GM12878 (cell line): ENCODE measurements at regions not wholly inside any gene's neighbourhood (a gene's known extent, or its start where the extent isn't known, plus 50 kb on each side); places are given as distances from the start of the nearest gene placed in this dataset.

Experiments used
- ATAC-seq: fragments of 200-7000 bp; cut with Tn5 transposase; 3 replicates; pipeline ENCODE4 v1.9.1; 2020; ENCODE audit warnings: mild to moderate bottlenecking, moderate library complexity
- BruUV-seq: library from RNA; stranded (reverse); fragments of 400-500 nt; replicated peaks from 2 replicates; lab custom pipeline; 2021; lab: Mats Ljungman, UMichigan
- CTCF ChIA-PET: fragments of 300-600 bp; sonication (Branson Sonifier 250); formaldehyde crosslinking; extraction: SDS; loops from one replicate; lab custom pipeline; 2021; ENCODE audit warnings: inconsistent platforms; lab: Yijun Ruan, JAX
- POLR2A ChIA-PET: fragments of 350-600 bp; formaldehyde crosslinking; extraction: SDS; loops from one replicate; lab custom pipeline; 2021; ENCODE audit warnings: inconsistent platforms; lab: Charles Lee
- RAD21 ChIA-PET: fragments of 300-600 bp; sonication (Branson Sonifier 250); formaldehyde crosslinking; loops from one replicate; lab custom pipeline; 2023; ENCODE audit warnings: antibody characterized with exemption; ENCODE audit not compliant: unreplicated experiment; lab: Charles Lee
- SMC1A ChIA-PET: fragments of 300-600 bp; sonication (Branson Sonifier 250); formaldehyde crosslinking; loops from one replicate; lab custom pipeline; 2023; ENCODE audit not compliant: unreplicated experiment, uncharacterized antibody; lab: Charles Lee
- DNase-seq: peaks from one replicate; pipeline ENCODE4 v3.0.0-alpha.2; 2011; ENCODE audit warnings: low read depth, low spot score
- FAIRE-seq: peaks from 3 replicates; lab custom pipeline; 2011; peaks lifted over from hg19 to GRCh38; lab: Jason Lieb, UNC
- H2AFZ ChIP-seq: 2 replicates; pipeline ENCODE4 v1.6.0; 2011; ENCODE audit warnings: low read depth, low read length, control low read depth; ENCODE audit not compliant: control insufficient read depth
- H3K27ac ChIP-seq: 2 replicates; pipeline ENCODE4 v1.5.1; 2011; ENCODE audit warnings: control low read depth; ENCODE audit not compliant: control insufficient read depth, insufficient read depth
- H3K27me3 ChIP-seq, 2 experiments: replicated peaks in 1 of 2; 2 replicates each; pipeline versions ENCODE4 v1.6.0 to v1.6.1; 2011; ENCODE audit warnings: low read length in 1 of 2; ENCODE audit not compliant: control insufficient read depth in 2 of 2, insufficient read depth in 2 of 2
- H3K36me3 ChIP-seq, 2 experiments: 2 replicates each; pipeline ENCODE4 v1.5.1; 2011; ENCODE audit warnings: low read length in 1 of 2; ENCODE audit not compliant: control insufficient read depth in 2 of 2, insufficient read depth in 2 of 2
- H3K4me1 ChIP-seq: 2 replicates; pipeline ENCODE4 v1.6.1; 2011; ENCODE audit warnings: mild to moderate bottlenecking, low read length, moderate library complexity, mixed read lengths; ENCODE audit not compliant: control insufficient read depth, insufficient read depth
- H3K4me2 ChIP-seq: 2 replicates; pipeline ENCODE4 v1.6.0; 2011; ENCODE audit warnings: control low read depth; ENCODE audit not compliant: control insufficient read depth, insufficient read depth
- H3K4me3 ChIP-seq: fragments of 200-600 bp; sonication (generic); 2 replicates; pipeline ENCODE4 v1.5.1; 2016
- H3K79me2 ChIP-seq: 2 replicates; pipeline ENCODE4 v1.6.0; 2011; ENCODE audit warnings: low read length; ENCODE audit not compliant: control insufficient read depth, insufficient read depth
- H3K9ac ChIP-seq: 2 replicates; pipeline ENCODE4 v1.8.0; 2011; ENCODE audit warnings: low read length, control low read depth, mixed read lengths; ENCODE audit not compliant: control insufficient read depth, insufficient read depth
- H3K9me3 ChIP-seq: replicated peaks from 3 replicates; pipeline ENCODE4 v1.5.1; 2011; ENCODE audit warnings: mild to moderate bottlenecking, low read length; ENCODE audit not compliant: control insufficient read depth, insufficient read depth
- H4K20me1 ChIP-seq: 2 replicates; pipeline ENCODE4 v1.6.0; 2011; ENCODE audit not compliant: control insufficient read depth, insufficient read depth
- BHLHE40 ChIP-seq, 2 experiments: fragments of 450-650 bp in 1 of 2; IDR thresholded peaks; 2 replicates each; pipeline ENCODE4 v1.6.1; 2011 to 2017; ENCODE audit warnings: low read depth in 2 of 2, borderline replicate concordance in 1 of 2, improper control_type of control experiment in 1 of 2, low read length in 1 of 2, mild to moderate bottlenecking in 1 of 2
- BRCA1 ChIP-seq: IDR thresholded peaks from 2 replicates; pipeline ENCODE4 v1.6.1; 2011; ENCODE audit warnings: low read depth, low read length, improper control_type of control experiment
- DPF2 ChIP-seq: fragments of 450-650 bp; IDR thresholded peaks from 2 replicates; pipeline ENCODE4 v1.6.1; 2017; ENCODE audit warnings: mild to moderate bottlenecking
- GABPA ChIP-seq: IDR thresholded peaks from 2 replicates; pipeline ENCODE4 v1.6.1; 2014; ENCODE audit warnings: antibody characterized with exemption, low read depth, mild to moderate bottlenecking, inconsistent platforms
- IKZF1 ChIP-seq: fragments of 450-650 bp; conservative IDR thresholded peaks from 2 replicates; pipeline ENCODE4 v1.6.1; 2017; ENCODE audit warnings: antibody characterized with exemption, mild to moderate bottlenecking
- IKZF2 ChIP-seq, 2 experiments: fragments of 450-650 bp; IDR thresholded peaks; 2 replicates each; pipeline ENCODE4 v1.6.1; 2017; ENCODE audit warnings: mild to moderate bottlenecking in 2 of 2, moderate library complexity in 2 of 2
- LARP7 ChIP-seq: fragments of 450-650 bp; IDR thresholded peaks from 2 replicates; pipeline ENCODE4 v1.6.1; 2017; ENCODE audit warnings: mild to moderate bottlenecking
- MYC ChIP-seq: IDR thresholded peaks from 2 replicates; pipeline ENCODE4 v1.6.1; 2011; ENCODE audit warnings: mild to moderate bottlenecking, low read length, moderate library complexity, inconsistent platforms; ENCODE audit not compliant: insufficient read depth, insufficient replicate concordance, insufficient read length, severe bottlenecking
- RCOR1 ChIP-seq: conservative IDR thresholded peaks from 2 replicates; pipeline ENCODE4 v1.6.1; 2012; ENCODE audit warnings: low read depth, low read length, improper control_type of control experiment
- SREBF1 ChIP-seq: IDR thresholded peaks from 2 replicates; pipeline ENCODE4 v1.6.1; 2012; ENCODE audit warnings: mild to moderate bottlenecking, low read length
- ZNF384 ChIP-seq: IDR thresholded peaks from 2 replicates; pipeline ENCODE4 v1.6.1; 2012; ENCODE audit warnings: low read depth, mild to moderate bottlenecking, low read length, improper control_type of control experiment, borderline replicate concordance
- WGBS: methylation state at CpG from one replicate; pipeline ENCODE4 v1.1.6; 2016; ENCODE audit warnings: low lambda C conversion rate; ENCODE audit not compliant: insufficient replicate concordance, insufficient coverage; ENCODE audit errors: missing lambda C conversion rate; 5-methylcytosine and 5-hydroxymethylcytosine counted together
- in situ Hi-C: fragments of 300-500 bp; cut with MboI; formaldehyde crosslinking; loops from 9 replicates; pipeline ENCODE4 v1.14.3; 2018; ENCODE audit warnings: mixed read lengths
- intact Hi-C: fragments of 100-400 bp; cut with micrococcal nuclease; formaldehyde crosslinking; loops from one replicate; pipeline ENCODE4 v1.14.2; 2022; ENCODE audit not compliant: unreplicated experiment

DNA sequence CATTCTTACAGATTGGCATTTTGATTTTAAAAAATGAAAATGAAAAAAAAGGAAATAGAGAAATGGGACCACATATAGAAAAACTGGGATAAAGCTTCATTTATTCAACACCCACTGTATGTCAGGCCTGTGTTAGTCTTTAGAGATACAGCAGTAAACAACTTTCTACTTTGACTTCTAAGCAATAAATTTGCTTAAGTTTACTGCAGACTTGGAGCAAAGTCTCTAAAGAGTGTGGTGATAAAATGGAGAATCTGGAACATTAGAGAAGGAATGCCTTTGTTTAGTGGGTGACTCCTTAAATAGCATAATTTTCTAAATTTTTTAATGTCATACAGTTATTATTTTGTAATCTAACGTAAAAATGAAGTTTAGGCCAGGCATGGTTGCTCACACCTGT, 80.7 kb upstream of the CNKSR3 start:
- no peaks in the 10 kb centered on the region for H3K36me3 ChIP-seq
- no peaks in the 10 kb centered on the region; a peak in 1 of 4 replicates for H3K27me3 ChIP-seq
- H3K27ac ChIP-seq: no peak overlapping the region
- ChIA-PET POLR2A (no interaction called here), CTCF (interaction anchor here (0.6 kb wide), 1 partner anchor 14 kb away, joined by 4 read pairs; no protein-coding TSS in a partner anchor), SMC1A (no interaction called here), RAD21 (no interaction called here)
- no peak overlapping the region for H2AFZ ChIP-seq
- no TSS peak for BruUV-seq
- no peak overlapping the region for H3K4me2 ChIP-seq
- no peaks in the 10 kb centered on the region for H4K20me1 ChIP-seq
- H3K4me1 ChIP-seq: no peaks in the 10 kb centered on the region
- no peaks in the 10 kb centered on the region for H3K9me3 ChIP-seq
- FAIRE-seq (no peak), ATAC-seq (no peak), DNase-seq (no peak)
- intact Hi-C loops: no loop called here
- WGBS: 30% methylated on average over 1 of the region's 1 CpG
- in situ Hi-C loops: no loop called here
- no peak overlapping the region for H3K9ac ChIP-seq
- no peak overlapping the region for H3K4me3 ChIP-seq
- no peak for TF ChIP-seq MYC
- TF ChIP-seq LARP7: no peak
- no peak for TF ChIP-seq IKZF2 (IDR thresholded peaks at IDR 0.05)
- TF ChIP-seq RCOR1: no peak
- no peak for TF ChIP-seq SREBF1
- TF ChIP-seq DPF2: no peak
- TF ChIP-seq BHLHE40 (IDR thresholded peaks at IDR 0.05; ENCODE audit: borderline replicate concordance in 1 of 2, low read depth in 2 of 2, low read length in 1 of 2): no peak
- no peak for TF ChIP-seq ZNF384
- TF ChIP-seq BRCA1: no peak
- TF ChIP-seq IKZF1: no peak
- no peak for TF ChIP-seq GABPA
- H3K79me2 ChIP-seq: no peaks in the 10 kb centered on the region
